ENCODE measurements at regions not wholly inside any gene's neighbourhood (a gene's known extent, or its start where the extent isn't known, plus 50 kb on each side); places are given as distances from the start of the nearest gene placed in this dataset.

- TF ChIP-seq CTCF (conservative IDR thresholded peaks at IDR 0.05 in 1 of 2, IDR thresholded peaks at IDR 0.05 in 1 of 2; ENCODE audit: low read depth in 1 of 2, low read length in 2 of 2): no peak
- no peak for TF ChIP-seq EZH2 (IDR thresholded peaks at IDR 0.05; ENCODE audit: low read length, missing control alignments)
These were observed 409.5 kb upstream of the POU3F3 start for GRCh38 chr2:104444392-104444791.

All from fibroblast of lung (primary cell).